CD4-positive, alpha-beta T cell (primary cell): ENCODE measurements at regions not wholly inside any gene's neighbourhood (a gene's known extent, or its start where the extent isn't known, plus 50 kb on each side); places are given as distances from the start of the nearest gene placed in this dataset.
"Not testable (repeated sequence)": the region's sequence is repeated elsewhere in the genome, so short reads cannot be mapped to it uniquely, and the experiment has no call there.

Experiments used
- ATAC-seq: fragments of 200-7000 bp; cut with Tn5 transposase; one replicate; pipeline ENCODE4 v1.10.0; 2022; ENCODE audit warnings: mild to moderate bottlenecking; ENCODE audit not compliant: poor library complexity
- CTCF ChIA-PET: fragments of 350-600 bp; sonication (Branson Sonifier 250); formaldehyde crosslinking; loops from one replicate; lab custom pipeline; 2021; ENCODE audit warnings: antibody characterized with exemption, inconsistent platforms; lab: Charles Lee
- POLR2A ChIA-PET: fragments of 350-600 bp; sonication (Branson Sonifier 250); formaldehyde crosslinking; loops from one replicate; lab custom pipeline; 2021; ENCODE audit warnings: antibody characterized with exemption, inconsistent platforms; lab: Charles Lee
- DNase-seq, 14 experiments: peaks; one replicate each; pipeline ENCODE4 v3.0.0-alpha.2; 2013 to 2020; ENCODE audit warnings: mixed read lengths in 2 of 14
- H3K27ac ChIP-seq, 2 donors: one replicate each; pipeline versions ENCODE4 v1.5.1 to v1.7.0; 2013; ENCODE audit warnings: low read length in 2 of 2, low read depth in 1 of 2, mild to moderate bottlenecking in 1 of 2
- H3K27me3 ChIP-seq, 2 experiments: 1 replicate in 1 of 2; 2 replicates in 1 of 2; pipeline versions ENCODE4 v1.6.1 to v1.7.0; 2013; ENCODE audit warnings: low read length in 2 of 2, control low read depth in 1 of 2, mild to moderate bottlenecking in 1 of 2, moderate library complexity in 1 of 2; ENCODE audit not compliant: insufficient read depth in 2 of 2, control insufficient read depth in 1 of 2
- H3K36me3 ChIP-seq: one replicate; pipeline ENCODE4 v1.6.1; 2013; ENCODE audit warnings: low read length, control low read depth; ENCODE audit not compliant: insufficient read depth
- H3K4me1 ChIP-seq: one replicate; pipeline ENCODE4 v1.6.1; 2013; ENCODE audit warnings: low read length, control low read depth; ENCODE audit not compliant: insufficient read depth
- H3K4me3 ChIP-seq: one replicate; pipeline ENCODE4 v1.5.1; 2013; ENCODE audit warnings: mild to moderate bottlenecking, low read length, moderate library complexity
- H3K9me3 ChIP-seq, 2 experiments: 1 replicate in 1 of 2; 2 replicates in 1 of 2; pipeline versions ENCODE4 v1.6.1 to v1.7.0; 2013; ENCODE audit warnings: low read length in 2 of 2, mild to moderate bottlenecking in 2 of 2, control low read depth in 1 of 2, moderate library complexity in 1 of 2; ENCODE audit not compliant: control insufficient read depth in 1 of 2, insufficient read depth in 1 of 2
- H3K27ac Mint-ChIP-seq: one replicate; pipeline ENCODE4 v1.8.0; 2020; ENCODE audit warnings: mixed read lengths
- H3K27me3 Mint-ChIP-seq: one replicate; pipeline ENCODE4 v1.8.0; 2021; ENCODE audit warnings: mixed read lengths
- H3K36me3 Mint-ChIP-seq: one replicate; pipeline ENCODE4 v1.8.0; 2021; ENCODE audit warnings: low read depth, mixed read lengths
- H3K4me1 Mint-ChIP-seq: one replicate; pipeline ENCODE4 v1.8.0; 2021; ENCODE audit warnings: low read depth, mixed read lengths
- H3K4me3 Mint-ChIP-seq: one replicate; pipeline ENCODE4 v1.8.0; 2020; ENCODE audit warnings: mild to moderate bottlenecking, mixed read lengths
- H3K9me3 Mint-ChIP-seq: one replicate; pipeline ENCODE4 v1.8.0; 2020; ENCODE audit warnings: mixed read lengths
- intact Hi-C, 2 experiments: fragments of 100-400 bp; cut with DNase I in 1 of 2; cut with micrococcal nuclease in 1 of 2; formaldehyde crosslinking; loops; one replicate each; pipeline versions ENCODE4 v1.15.1 to v1.9.0; 2023 to 2025; cut with DNase I, micrococcal nuclease

DNA sequence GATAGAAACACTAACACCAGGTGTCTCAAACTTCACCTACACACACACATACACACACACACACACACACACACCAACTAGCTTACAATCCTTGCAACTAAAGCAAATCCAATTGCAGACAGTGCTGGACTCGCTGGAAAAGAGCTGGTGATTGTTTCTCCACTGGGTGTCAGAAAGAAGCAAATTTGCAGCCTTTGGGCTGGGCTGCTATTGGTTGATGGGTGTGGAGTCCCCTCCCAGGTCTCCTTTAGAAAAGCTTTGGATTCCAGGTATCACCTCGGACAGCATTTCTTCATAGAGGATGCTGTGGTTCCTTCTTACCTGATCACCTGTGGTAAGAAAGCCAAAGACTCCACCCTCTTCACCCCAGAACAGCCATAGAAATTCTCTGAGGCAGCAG, 307.5 kb downstream of the SPATA31A6 start:
- H3K4me1 ChIP-seq, DNase-seq, H3K4me1 Mint-ChIP-seq, H3K36me3 Mint-ChIP-seq, H3K27ac ChIP-seq, H3K9me3 ChIP-seq, H3K4me3 ChIP-seq, CTCF ChIA-PET, H3K27me3 ChIP-seq, POLR2A ChIA-PET, H3K36me3 ChIP-seq, H3K9me3 Mint-ChIP-seq, ATAC-seq, H3K27ac Mint-ChIP-seq, H3K27me3 Mint-ChIP-seq, intact Hi-C loops, H3K4me3 Mint-ChIP-seq: not testable (repeated sequence)

DNA sequence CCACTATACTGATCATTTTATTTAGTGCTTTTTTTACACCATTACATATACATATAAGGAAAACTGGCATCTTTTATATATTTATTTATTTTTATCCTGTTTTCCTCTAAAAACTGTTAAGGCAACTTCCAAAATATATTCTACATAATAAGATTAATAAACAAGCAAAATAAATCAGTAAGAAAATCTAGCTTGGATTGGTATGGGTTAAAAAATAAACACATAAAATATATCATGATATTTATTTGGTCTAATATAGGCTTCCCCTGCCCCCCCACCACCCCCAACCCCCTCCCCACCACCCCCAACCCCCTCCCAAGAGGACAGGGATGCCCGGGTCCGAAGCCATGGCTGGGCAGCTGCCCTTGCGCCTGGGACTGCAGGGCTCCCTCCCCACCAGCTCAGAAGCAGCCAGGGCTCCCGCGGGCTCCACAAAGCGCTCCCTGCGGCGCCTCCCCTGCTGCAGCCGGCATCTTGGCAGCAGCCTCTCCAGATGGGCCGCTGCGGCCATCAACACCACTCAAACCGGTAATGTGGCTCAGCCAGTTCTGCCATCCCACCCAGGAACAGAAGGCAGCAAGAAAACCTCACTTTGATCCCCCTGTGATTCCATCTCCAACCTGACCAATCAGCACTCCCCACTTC, 319.3 kb downstream of the SPATA31A6 start:
- H3K4me1 ChIP-seq, H3K4me1 Mint-ChIP-seq, H3K4me3 Mint-ChIP-seq, H3K36me3 Mint-ChIP-seq, H3K4me3 ChIP-seq, H3K27me3 ChIP-seq, ATAC-seq, H3K27ac Mint-ChIP-seq, H3K27me3 Mint-ChIP-seq, H3K27ac ChIP-seq, DNase-seq, intact Hi-C loops, H3K36me3 ChIP-seq, CTCF ChIA-PET, H3K9me3 Mint-ChIP-seq, H3K9me3 ChIP-seq, POLR2A ChIA-PET: not testable (repeated sequence)

DNA sequence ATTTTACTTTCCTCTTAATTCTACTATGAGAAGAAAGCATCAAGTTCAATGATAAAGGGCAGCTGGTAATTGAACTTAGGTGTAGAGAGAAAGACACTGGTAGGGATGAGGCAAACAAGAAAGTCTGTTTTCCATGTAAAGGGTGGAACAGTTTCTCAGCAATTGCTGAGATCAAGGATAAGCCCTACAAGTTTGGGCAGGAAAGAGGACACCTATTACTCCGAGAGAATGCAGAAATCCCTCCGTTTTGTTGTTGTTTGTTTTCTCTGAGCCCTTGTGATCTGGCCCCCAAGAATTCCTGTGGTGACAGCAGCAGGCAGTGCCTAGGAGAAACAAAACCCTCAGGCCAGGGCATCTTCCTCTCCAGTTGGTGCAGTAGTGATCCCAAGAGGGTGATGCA, 324.7 kb downstream of the SPATA31A6 start:
- H3K27me3 ChIP-seq, H3K4me3 Mint-ChIP-seq, H3K4me1 ChIP-seq, H3K4me1 Mint-ChIP-seq, ATAC-seq, H3K36me3 Mint-ChIP-seq, intact Hi-C loops, CTCF ChIA-PET, H3K9me3 ChIP-seq, H3K36me3 ChIP-seq, H3K27ac ChIP-seq, H3K9me3 Mint-ChIP-seq, H3K27me3 Mint-ChIP-seq, H3K27ac Mint-ChIP-seq, DNase-seq, POLR2A ChIA-PET, H3K4me3 ChIP-seq: not testable (repeated sequence)

DNA sequence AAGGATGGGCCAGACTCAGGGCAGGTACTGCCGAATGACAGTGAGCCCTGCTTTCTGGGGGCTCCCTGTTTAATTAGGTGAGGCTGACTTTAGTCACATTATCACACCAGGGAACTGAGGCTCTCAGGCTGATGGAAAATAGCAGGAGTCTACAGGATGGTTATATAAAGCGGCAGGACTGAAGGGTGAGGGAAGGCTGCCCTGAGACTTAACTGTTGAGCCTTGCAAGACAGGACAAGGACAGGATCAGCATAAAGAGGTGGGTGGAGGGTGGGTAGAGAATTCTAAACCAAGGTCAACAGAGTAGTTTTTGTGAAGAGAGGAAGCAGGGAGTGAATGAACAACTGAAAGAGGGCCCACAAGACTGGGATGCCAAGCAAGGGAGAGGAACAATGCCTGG, 330.1 kb downstream of the SPATA31A6 start:
- H3K27ac Mint-ChIP-seq, ATAC-seq, H3K27me3 Mint-ChIP-seq, DNase-seq, intact Hi-C loops, H3K9me3 ChIP-seq, CTCF ChIA-PET, H3K4me1 ChIP-seq, H3K36me3 Mint-ChIP-seq, H3K4me3 ChIP-seq, H3K27me3 ChIP-seq, H3K4me3 Mint-ChIP-seq, H3K4me1 Mint-ChIP-seq, H3K36me3 ChIP-seq, H3K27ac ChIP-seq, H3K9me3 Mint-ChIP-seq, POLR2A ChIA-PET: not testable (repeated sequence)

DNA sequence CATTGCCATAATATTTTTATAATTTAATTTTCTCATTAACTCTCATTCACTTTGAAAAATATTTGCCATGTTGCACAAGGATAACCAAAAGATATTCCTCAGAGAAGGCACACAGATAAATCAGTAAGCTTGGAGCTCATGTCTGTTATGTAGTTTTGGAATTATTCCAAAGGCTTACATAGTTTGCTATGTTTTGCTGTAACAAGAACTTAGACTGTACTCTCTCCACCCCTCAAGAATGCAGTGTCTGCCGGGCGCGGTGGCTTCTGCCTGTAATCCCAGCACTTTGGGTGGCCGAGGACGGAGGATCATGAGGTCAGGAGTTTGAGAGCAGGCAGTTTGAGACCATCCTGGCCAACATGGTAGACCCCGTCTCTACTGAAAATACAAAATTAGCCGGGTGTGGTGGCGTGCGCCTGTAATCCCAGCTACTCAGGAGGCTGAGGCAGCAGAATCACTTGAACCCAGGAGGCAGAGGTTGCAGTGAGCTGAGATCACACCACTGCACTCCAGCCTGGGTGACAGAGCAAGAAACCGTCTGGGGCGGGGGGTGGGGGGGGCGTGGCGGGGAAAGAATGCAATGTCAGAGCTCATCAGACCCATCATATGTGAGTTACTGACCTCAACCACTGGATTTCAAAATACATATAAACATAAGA, 351.0 kb downstream of the SPATA31A6 start:
- H3K4me3 Mint-ChIP-seq, H3K27me3 Mint-ChIP-seq, H3K4me3 ChIP-seq, H3K9me3 Mint-ChIP-seq, intact Hi-C loops, POLR2A ChIA-PET, ATAC-seq, H3K27ac ChIP-seq, H3K27me3 ChIP-seq, H3K4me1 Mint-ChIP-seq, DNase-seq, H3K9me3 ChIP-seq, H3K36me3 Mint-ChIP-seq, H3K36me3 ChIP-seq, CTCF ChIA-PET, H3K4me1 ChIP-seq, H3K27ac Mint-ChIP-seq: not testable (repeated sequence)

DNA sequence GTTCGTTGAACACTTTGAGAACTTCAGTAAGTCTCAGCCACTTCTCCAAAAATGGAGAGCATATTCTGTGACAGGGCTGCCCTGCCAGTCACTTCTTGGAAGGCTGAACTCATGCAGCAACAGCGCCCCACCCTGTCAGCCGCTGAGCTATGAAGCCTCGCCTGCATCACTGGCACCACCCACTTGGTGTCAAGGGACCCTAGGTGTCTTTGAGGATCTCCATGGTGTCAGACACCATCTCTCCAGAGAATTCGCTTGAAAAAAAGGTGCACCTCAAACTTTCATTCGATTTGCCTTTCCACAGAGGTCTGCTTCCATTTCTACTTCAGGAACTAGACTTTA, 351.5 kb downstream of the SPATA31A6 start:
- H3K4me1 ChIP-seq, H3K9me3 Mint-ChIP-seq, H3K4me3 Mint-ChIP-seq, H3K9me3 ChIP-seq, H3K36me3 Mint-ChIP-seq, intact Hi-C loops, H3K4me3 ChIP-seq, H3K27ac ChIP-seq, POLR2A ChIA-PET, H3K27ac Mint-ChIP-seq, H3K27me3 Mint-ChIP-seq, ATAC-seq, H3K4me1 Mint-ChIP-seq, H3K36me3 ChIP-seq, CTCF ChIA-PET, H3K27me3 ChIP-seq: not testable (repeated sequence)
- DNase-seq, result peak in 8 of 14 experiments; percentile 1 to 31 (median 14)

DNA sequence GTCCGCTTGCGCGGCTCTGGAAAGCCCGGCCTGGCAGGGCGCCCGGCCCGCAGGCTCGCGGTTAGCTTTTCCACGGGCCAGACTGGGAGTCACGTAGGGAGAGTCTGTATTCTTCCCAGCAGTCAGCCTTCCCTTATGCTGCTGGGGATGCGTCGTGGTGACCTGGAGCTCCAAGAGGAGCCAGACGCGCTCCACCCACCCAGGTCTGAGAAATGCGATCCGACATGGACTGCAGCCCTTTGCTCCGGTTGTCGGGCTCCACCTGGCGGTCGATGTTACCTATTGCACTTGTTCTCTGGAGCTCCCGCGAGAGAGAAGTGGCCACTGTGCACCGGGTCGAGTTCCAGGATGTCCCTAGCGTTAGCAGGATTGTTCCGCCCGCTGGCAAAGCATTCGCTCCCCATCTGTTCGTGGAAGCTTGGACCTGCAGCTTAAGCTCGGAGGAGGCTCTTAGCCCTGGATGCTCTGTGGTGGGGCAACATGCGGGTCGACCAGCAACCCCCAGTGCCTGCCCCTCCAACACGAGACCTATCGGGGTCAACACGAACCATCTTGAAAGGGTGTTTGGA, 367.4 kb downstream of the SPATA31A6 start:
- H3K27ac Mint-ChIP-seq, result not testable (repeated sequence)

More for the DNA sequence above, 367.4 kb downstream of the SPATA31A6 start:
- H3K36me3 Mint-ChIP-seq, H3K4me1 ChIP-seq, H3K27me3 ChIP-seq, H3K9me3 Mint-ChIP-seq, H3K4me3 Mint-ChIP-seq, H3K4me3 ChIP-seq, intact Hi-C loops, POLR2A ChIA-PET, CTCF ChIA-PET, H3K4me1 Mint-ChIP-seq, H3K9me3 ChIP-seq, H3K36me3 ChIP-seq, H3K27ac ChIP-seq, H3K27me3 Mint-ChIP-seq: not testable (repeated sequence)
- DNase-seq (peak in 2 of 14 experiments; percentile 3 to 33), ATAC-seq (peak; percentile 66)
